HEK293T (cell line): ENCODE measurements at regions not wholly inside any gene's neighbourhood (a gene's known extent, or its start where the extent isn't known, plus 50 kb on each side); places are given as distances from the start of the nearest gene placed in this dataset.

ENCODE experiments used
- FOXK2 ChIP-seq: fragments of 450-650 bp; IDR thresholded peaks from 2 replicates; pipeline ENCODE4 v1.6.1; 2016; ENCODE audit warnings: mild to moderate bottlenecking
- L3MBTL2 ChIP-seq: fragments of 450-650 bp; conservative IDR thresholded peaks from 2 replicates; pipeline ENCODE4 v1.6.1; 2016; ENCODE audit warnings: mild to moderate bottlenecking
- ZNF384 ChIP-seq: fragments of 450-650 bp; IDR thresholded peaks from 2 replicates; pipeline ENCODE4 v1.6.1; 2016

DNA sequence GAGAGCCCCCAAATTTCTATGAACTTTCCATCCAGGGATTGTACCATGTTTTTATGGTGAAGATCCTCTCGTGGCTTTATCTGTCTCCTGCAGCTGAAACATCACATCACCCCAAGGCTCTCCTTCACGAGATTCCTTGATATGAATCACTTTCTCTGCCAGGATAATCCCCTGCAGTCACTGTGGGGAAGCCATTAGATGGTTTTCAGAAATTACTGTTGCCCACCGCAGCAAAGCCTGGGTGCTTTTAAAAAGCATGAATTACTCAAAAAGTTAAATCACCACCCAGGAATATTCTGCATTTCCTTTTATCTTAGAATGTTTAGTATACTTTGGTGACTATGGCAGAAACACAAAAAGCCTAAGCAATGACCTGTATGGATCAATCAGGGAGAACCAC, 428.4 kb upstream of the SLC14A2 start:
- no peak for TF ChIP-seq FOXK2
- TF ChIP-seq ZNF384, result no peak
- no peak for TF ChIP-seq L3MBTL2
